ENCODE measurements at regions not wholly inside any gene's neighbourhood (a gene's known extent, or its start where the extent isn't known, plus 50 kb on each side); places are given as distances from the start of the nearest gene placed in this dataset.
"Not testable (repeated sequence)": the region's sequence is repeated elsewhere in the genome, so short reads cannot be mapped to it uniquely, and the experiment has no call there.

DNA sequence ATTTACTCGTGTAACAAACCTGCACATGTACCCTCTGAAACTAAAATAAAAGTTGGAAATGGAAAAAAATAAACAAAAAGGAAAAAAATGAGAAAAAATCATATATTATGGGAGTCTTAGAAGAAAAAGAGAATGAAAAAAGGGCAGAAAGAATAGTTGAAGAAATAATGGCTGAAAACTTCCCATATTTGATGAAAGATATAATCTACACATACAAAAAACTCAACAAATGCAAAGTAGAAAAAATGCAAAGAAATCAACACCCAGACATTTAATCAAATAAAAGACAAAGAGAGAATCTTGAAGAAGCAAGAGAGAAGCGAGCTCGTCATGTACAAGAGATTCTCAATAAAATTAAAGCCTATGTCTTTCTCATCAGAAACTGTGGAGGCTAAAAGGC, 73.8 kb downstream of the SLC25A46 start:
- DNase-seq (ENCODE audit: low read depth in 2 of 2): no peak
- TF ChIP-seq, protein P1, sequence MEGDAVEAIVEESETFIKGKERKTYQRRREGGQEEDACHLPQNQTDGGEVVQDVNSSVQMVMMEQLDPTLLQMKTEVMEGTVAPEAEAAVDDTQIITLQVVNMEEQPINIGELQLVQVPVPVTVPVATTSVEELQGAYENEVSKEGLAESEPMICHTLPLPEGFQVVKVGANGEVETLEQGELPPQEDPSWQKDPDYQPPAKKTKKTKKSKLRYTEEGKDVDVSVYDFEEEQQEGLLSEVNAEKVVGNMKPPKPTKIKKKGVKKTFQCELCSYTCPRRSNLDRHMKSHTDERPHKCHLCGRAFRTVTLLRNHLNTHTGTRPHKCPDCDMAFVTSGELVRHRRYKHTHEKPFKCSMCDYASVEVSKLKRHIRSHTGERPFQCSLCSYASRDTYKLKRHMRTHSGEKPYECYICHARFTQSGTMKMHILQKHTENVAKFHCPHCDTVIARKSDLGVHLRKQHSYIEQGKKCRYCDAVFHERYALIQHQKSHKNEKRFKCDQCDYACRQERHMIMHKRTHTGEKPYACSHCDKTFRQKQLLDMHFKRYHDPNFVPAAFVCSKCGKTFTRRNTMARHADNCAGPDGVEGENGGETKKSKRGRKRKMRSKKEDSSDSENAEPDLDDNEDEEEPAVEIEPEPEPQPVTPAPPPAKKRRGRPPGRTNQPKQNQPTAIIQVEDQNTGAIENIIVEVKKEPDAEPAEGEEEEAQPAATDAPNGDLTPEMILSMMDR (IDR thresholded peaks at IDR 0.05; ENCODE audit: low read depth, low read length): no peak
- no peak overlapping the region for H3K4me3 ChIP-seq (replicated peaks in 1 of 2; ENCODE audit: low read depth in 2 of 2, low read length in 2 of 2)

DNA sequence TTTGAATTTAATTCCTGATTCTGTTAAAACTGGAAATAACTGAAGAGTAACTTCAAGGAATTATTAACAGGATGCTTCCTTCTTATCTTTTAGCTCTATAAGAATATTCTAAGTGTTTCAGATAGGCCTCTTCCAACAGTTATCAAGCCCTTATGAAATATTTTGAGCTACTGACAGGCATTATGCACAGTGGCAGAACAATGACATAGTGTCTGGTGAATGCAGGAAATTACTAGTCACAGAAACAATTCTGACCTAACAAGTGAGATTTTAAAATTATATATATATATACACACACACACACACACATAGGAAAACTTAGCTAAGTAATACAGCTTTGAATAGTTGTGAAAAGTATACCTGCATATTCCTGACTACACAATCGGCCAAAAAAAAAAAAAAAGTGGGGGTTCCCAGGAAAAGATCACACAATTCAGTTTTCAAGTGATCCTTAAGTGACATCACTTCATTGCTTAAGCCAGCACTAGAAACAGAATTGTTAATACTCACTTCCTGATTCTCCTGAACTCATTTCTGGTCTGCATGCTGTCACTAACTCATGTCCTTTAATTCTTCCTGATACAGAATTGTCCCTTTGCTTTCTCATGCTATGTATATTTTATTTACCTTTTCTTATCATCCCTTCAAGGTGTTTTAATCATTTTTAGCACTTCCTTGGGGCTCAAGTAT, 77.3 kb downstream of the SLC25A46 start:
- no peak overlapping the region for H3K4me3 ChIP-seq (replicated peaks in 1 of 2; ENCODE audit: low read depth in 2 of 2, low read length in 2 of 2)
- DNase-seq (ENCODE audit: low read depth in 2 of 2): peak; percentile 45 to 66
- TF ChIP-seq, protein P1 (IDR thresholded peaks at IDR 0.05; ENCODE audit: low read depth, low read length): no peak

DNA sequence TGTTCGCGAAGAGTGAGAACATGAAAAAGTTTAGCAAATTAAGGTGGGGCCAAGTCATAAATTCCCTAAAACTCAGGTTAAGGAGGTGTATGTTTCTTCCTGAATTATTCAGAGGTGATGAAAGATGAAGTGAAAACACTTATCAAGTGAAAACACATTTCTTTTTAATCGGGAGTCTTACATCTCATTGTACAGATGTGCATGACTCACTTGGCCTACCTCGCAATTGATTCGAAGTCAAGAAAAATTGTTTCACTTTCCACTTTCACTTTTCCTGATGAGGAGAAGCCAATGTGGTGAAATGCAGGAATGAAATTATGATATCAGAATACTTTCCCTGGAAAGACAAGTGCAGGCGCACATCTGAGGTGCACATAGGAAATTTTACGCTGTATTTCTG, 78.7 kb downstream of the SLC25A46 start:
- TF ChIP-seq, protein P1 (IDR thresholded peaks at IDR 0.05; ENCODE audit: low read depth, low read length): no peak

DNA sequence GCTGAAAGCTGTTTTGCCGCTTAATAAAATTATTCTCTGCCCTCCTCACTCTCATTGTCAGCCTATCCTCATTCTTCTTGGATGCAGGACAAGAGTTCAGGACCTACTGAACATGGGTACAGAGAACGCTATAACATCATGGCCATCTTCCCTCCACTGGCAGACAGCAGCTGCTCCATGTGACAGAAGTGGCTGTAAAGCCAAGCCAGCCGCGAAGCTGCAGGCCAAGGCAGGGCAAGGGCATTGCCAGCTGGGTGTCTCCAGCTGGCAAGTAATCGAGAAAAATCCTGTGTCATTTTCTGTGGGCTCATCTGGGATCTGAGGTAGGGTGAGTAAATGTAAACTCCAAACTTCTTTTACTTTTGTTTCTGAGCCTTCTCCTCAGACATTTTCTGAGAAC, 84.8 kb downstream of the SLC25A46 start:
- DNase-seq (ENCODE audit: low read depth in 2 of 2): no peak
- TF ChIP-seq, protein P1 (IDR thresholded peaks at IDR 0.05; ENCODE audit: low read depth, low read length): no peak
- no peak overlapping the region for H3K4me3 ChIP-seq (replicated peaks in 1 of 2; ENCODE audit: low read depth in 2 of 2, low read length in 2 of 2)

More for the DNA sequence above, 78.7 kb downstream of the SLC25A46 start:
- no peak overlapping the region for H3K4me3 ChIP-seq (replicated peaks in 1 of 2; ENCODE audit: low read depth in 2 of 2, low read length in 2 of 2)
- DNase-seq (ENCODE audit: low read depth in 2 of 2): peak; percentile 55 to 59

DNA sequence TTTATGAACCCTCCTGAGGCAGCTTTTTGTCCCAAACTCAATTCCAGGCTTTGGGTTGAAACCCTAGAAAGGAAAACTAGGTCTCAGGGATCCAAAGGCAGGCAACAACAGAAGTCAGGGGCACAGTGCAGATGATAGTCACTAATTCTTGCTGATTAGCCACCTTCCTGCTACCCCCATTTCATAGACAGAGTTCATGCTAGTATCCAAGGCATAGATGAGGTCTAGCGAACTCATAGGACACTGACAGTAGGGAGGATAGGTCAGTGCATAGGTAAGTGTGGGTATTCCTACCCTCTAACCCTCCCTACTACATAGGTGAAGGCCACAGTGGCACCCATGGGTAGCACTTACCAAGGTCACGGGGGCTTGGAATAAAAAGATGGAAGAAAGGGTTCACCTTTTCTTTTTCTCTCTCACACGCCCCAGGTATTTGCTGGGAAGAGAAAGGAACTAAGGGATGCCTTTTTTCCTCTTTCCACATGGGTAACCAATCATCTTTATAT, 86.2 kb downstream of the SLC25A46 start:
- no peak overlapping the region for H3K4me3 ChIP-seq (replicated peaks in 1 of 2; ENCODE audit: low read depth in 2 of 2, low read length in 2 of 2)
- TF ChIP-seq, protein P1 (IDR thresholded peaks at IDR 0.05; ENCODE audit: low read depth, low read length): no peak
- DNase-seq (ENCODE audit: low read depth in 2 of 2): no peak

DNA sequence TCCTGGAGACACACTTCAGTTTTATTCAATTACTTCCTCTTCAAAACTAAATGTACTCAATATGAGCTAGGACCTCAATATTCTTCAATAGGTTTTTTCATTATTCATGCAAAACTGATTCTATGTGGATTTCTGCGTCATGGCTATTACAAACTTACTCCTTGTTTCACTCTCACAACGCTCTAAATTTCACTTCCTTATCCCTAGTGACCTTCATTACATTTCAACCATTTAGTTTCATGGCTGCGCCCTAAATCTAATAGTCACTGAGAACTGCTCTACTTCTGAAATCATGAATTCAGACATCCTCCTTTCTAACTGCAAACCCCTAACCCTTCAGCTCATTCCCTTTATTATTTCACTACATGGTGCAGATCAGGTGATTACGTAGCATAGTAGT, 93.9 kb downstream of the SLC25A46 start:
- DNase-seq (ENCODE audit: low read depth in 2 of 2): no peak
- TF ChIP-seq, protein P1 (IDR thresholded peaks at IDR 0.05; ENCODE audit: low read depth, low read length): no peak
- no peak overlapping the region for H3K4me3 ChIP-seq (replicated peaks in 1 of 2; ENCODE audit: low read depth in 2 of 2, low read length in 2 of 2)

DNA sequence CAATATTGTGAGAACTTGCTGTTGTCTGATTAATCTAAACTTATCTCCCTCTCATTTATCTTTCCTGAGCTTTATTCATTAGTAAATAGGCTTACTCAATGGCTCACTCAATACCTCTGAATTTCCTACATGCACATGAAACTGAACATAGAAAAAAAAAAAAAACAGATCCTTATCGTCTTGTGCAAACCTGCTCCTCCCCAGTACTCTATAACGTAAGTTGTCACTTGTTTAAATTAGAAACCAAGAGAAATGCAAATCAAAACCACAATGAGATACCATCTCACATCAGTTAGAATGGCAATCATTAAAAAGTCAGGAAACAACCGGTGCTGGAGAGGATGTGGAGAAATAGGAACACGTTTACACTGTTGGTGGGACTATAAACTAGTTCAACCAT, 96.1 kb downstream of the SLC25A46 start:
- H3K4me3 ChIP-seq (replicated peaks in 1 of 2; ENCODE audit: low read depth in 2 of 2, low read length in 2 of 2); DNase-seq (ENCODE audit: low read depth in 2 of 2): not testable (repeated sequence)
